ENCODE measurements at regions not wholly inside any gene's neighbourhood (a gene's known extent, or its start where the extent isn't known, plus 50 kb on each side); places are given as distances from the start of the nearest gene placed in this dataset.

- TF ChIP-seq CTCF (conservative IDR thresholded peaks at IDR 0.05 in 1 of 2, IDR thresholded peaks at IDR 0.05 in 1 of 2; ENCODE audit: extremely low read depth in 1 of 2, insufficient read depth in 1 of 2, low read depth in 1 of 2, low read length in 2 of 2) = no peak
- no peak for TF ChIP-seq EZH2 (IDR thresholded peaks at IDR 0.05; ENCODE audit: borderline replicate concordance, low read length)
Observed at GRCh38 chr11:32526760-32527159, 56.9 kb upstream of the EIF3M start.
